ENCODE measurements at regions not wholly inside any gene's neighbourhood (a gene's known extent, or its start where the extent isn't known, plus 50 kb on each side); places are given as distances from the start of the nearest gene placed in this dataset.

GRCh38 chr2:146068051-146068450 is 1548.1 kb upstream of the ZEB2 start:
- Mint-ChIP-seq H3K9me3 (peaks cover 17% of the 10 kb centered on the region), H3K27me3 (no peaks in the 10 kb centered on the region), H3K4me1 (ENCODE audit: low read depth) (no peaks in the 10 kb centered on the region), H3K27ac (no peak overlapping the region), H3K4me3 (no peak overlapping the region), H3K36me3 (no peaks in the 10 kb centered on the region)
- DNase-seq = no peak
- ChIA-PET CTCF (no interaction called here), POLR2A (no interaction called here)
- intact Hi-C loops (cut with micrococcal nuclease) = no loop called here

- DNase-seq = no peak
- no peaks in the 10 kb centered on the region for H3K36me3 Mint-ChIP-seq
- CTCF ChIA-PET = no interaction called here
- intact Hi-C loops (cut with micrococcal nuclease) = no loop called here
- peaks cover 3% of the 10 kb centered on the region for H3K9me3 Mint-ChIP-seq
- H3K4me3 Mint-ChIP-seq = no peak overlapping the region
- H3K27me3 Mint-ChIP-seq = no peaks in the 10 kb centered on the region
- H3K4me1 Mint-ChIP-seq (ENCODE audit: low read depth) = no peaks in the 10 kb centered on the region
- POLR2A ChIA-PET = no interaction called here
- no peak overlapping the region for H3K27ac Mint-ChIP-seq
Measured at GRCh38 chr2:146048141-146048540, 1528.2 kb upstream of the ZEB2 start.

GRCh38 chr2:146041274-146041910 is 1521.5 kb upstream of the ZEB2 start:
- no peak for DNase-seq
- Mint-ChIP-seq H3K27ac (no peak overlapping the region), H3K27me3 (no peaks in the 10 kb centered on the region), H3K4me1 (ENCODE audit: low read depth) (no peaks in the 10 kb centered on the region), H3K9me3 (no peaks in the 10 kb centered on the region), H3K36me3 (no peaks in the 10 kb centered on the region), H3K4me3 (no peak overlapping the region)
- ChIA-PET CTCF (no interaction called here), POLR2A (no interaction called here)
- intact Hi-C loops (cut with micrococcal nuclease) = no loop called here

- Mint-ChIP-seq H3K9me3 (no peaks in the 10 kb centered on the region), H3K27ac (no peak overlapping the region), H3K36me3 (no peaks in the 10 kb centered on the region), H3K4me3 (no peak overlapping the region), H3K27me3 (no peaks in the 10 kb centered on the region), H3K4me1 (ENCODE audit: low read depth) (no peaks in the 10 kb centered on the region)
- ChIA-PET CTCF (no interaction called here), POLR2A (no interaction called here)
- intact Hi-C loops (cut with micrococcal nuclease) = no loop called here
- DNase-seq = no peak
Measured at GRCh38 chr2:146040051-146040450, 1520.1 kb upstream of the ZEB2 start.

GRCh38 chr2:146038014-146038413 is 1518.1 kb upstream of the ZEB2 start:
- Mint-ChIP-seq H3K4me3 (no peak overlapping the region), H3K36me3 (no peaks in the 10 kb centered on the region), H3K27ac (no peak overlapping the region), H3K9me3 (no peaks in the 10 kb centered on the region), H3K27me3 (no peaks in the 10 kb centered on the region), H3K4me1 (ENCODE audit: low read depth) (no peaks in the 10 kb centered on the region)
- ChIA-PET POLR2A (no interaction called here), CTCF (no interaction called here)
- DNase-seq = no peak
- intact Hi-C loops (cut with micrococcal nuclease) = no loop called here

- no peak overlapping the region for H3K27ac Mint-ChIP-seq
- no peaks in the 10 kb centered on the region for H3K4me1 Mint-ChIP-seq (ENCODE audit: low read depth)
- intact Hi-C loops (cut with micrococcal nuclease) = no loop called here
- no peaks in the 10 kb centered on the region for H3K27me3 Mint-ChIP-seq
- CTCF ChIA-PET = no interaction called here
- H3K9me3 Mint-ChIP-seq = no peaks in the 10 kb centered on the region
- no peak overlapping the region for H3K4me3 Mint-ChIP-seq
- no peaks in the 10 kb centered on the region for H3K36me3 Mint-ChIP-seq
- DNase-seq = no peak
- POLR2A ChIA-PET = no interaction called here
Measured at GRCh38 chr2:146037334-146037870, 1517.5 kb upstream of the ZEB2 start.

- Mint-ChIP-seq H3K9me3 (peaks cover 4% of the 10 kb centered on the region), H3K4me3 (no peak overlapping the region), H3K27ac (no peak overlapping the region), H3K4me1 (ENCODE audit: low read depth) (no peaks in the 10 kb centered on the region), H3K27me3 (no peaks in the 10 kb centered on the region), H3K36me3 (no peaks in the 10 kb centered on the region)
- no peak for DNase-seq
- CTCF ChIA-PET = no interaction called here
- intact Hi-C loops (cut with micrococcal nuclease) = no loop called here
- POLR2A ChIA-PET = no interaction called here
Measured at GRCh38 chr2:146031158-146031557, 1511.2 kb upstream of the ZEB2 start.

- H3K36me3 Mint-ChIP-seq = no peaks in the 10 kb centered on the region
- no peak overlapping the region for H3K27ac Mint-ChIP-seq
- H3K4me3 Mint-ChIP-seq = no peak overlapping the region
- ChIA-PET POLR2A (no interaction called here), CTCF (no interaction called here)
- H3K4me1 Mint-ChIP-seq (ENCODE audit: low read depth) = no peaks in the 10 kb centered on the region
- H3K9me3 Mint-ChIP-seq = peaks cover 4% of the 10 kb centered on the region
- DNase-seq = no peak
- no peaks in the 10 kb centered on the region for H3K27me3 Mint-ChIP-seq
- intact Hi-C loops (cut with micrococcal nuclease) = no loop called here
Measured at GRCh38 chr2:146027156-146027555, 1507.2 kb upstream of the ZEB2 start.

GRCh38 chr2:146025519-146025918 is 1505.6 kb upstream of the ZEB2 start:
- ChIA-PET CTCF (no interaction called here), POLR2A (no interaction called here)
- H3K36me3 Mint-ChIP-seq = no peaks in the 10 kb centered on the region

GRCh38 chr2:146024212-146024743 is 1504.4 kb upstream of the ZEB2 start:
- CTCF ChIA-PET = no interaction called here
- POLR2A ChIA-PET = no interaction called here
- no peak for DNase-seq
- intact Hi-C loops (cut with micrococcal nuclease) = no loop called here
- peaks cover 4% of the 10 kb centered on the region for H3K9me3 Mint-ChIP-seq
- H3K27me3 Mint-ChIP-seq = no peaks in the 10 kb centered on the region
- H3K4me3 Mint-ChIP-seq = no peak overlapping the region
- no peak overlapping the region for H3K27ac Mint-ChIP-seq
- H3K4me1 Mint-ChIP-seq (ENCODE audit: low read depth) = no peaks in the 10 kb centered on the region
- no peaks in the 10 kb centered on the region for H3K36me3 Mint-ChIP-seq

More at GRCh38 chr2:146025519-146025918, 1505.6 kb upstream of the ZEB2 start:
- Mint-ChIP-seq H3K27ac (no peak overlapping the region), H3K27me3 (no peaks in the 10 kb centered on the region), H3K4me3 (no peak overlapping the region), H3K4me1 (ENCODE audit: low read depth) (no peaks in the 10 kb centered on the region), H3K9me3 (peaks cover 4% of the 10 kb centered on the region)
- DNase-seq = no peak
- intact Hi-C loops (cut with micrococcal nuclease) = no loop called here

GRCh38 chr2:146004462-146004861 is 1484.5 kb upstream of the ZEB2 start:
- ChIA-PET CTCF (no interaction called here), POLR2A (no interaction called here)
- no peak overlapping the region for H3K27ac Mint-ChIP-seq
- no peaks in the 10 kb centered on the region for H3K4me1 Mint-ChIP-seq (ENCODE audit: low read depth)
- no peak overlapping the region for H3K4me3 Mint-ChIP-seq
- H3K9me3 Mint-ChIP-seq = peaks cover 4% of the 10 kb centered on the region
- intact Hi-C loops (cut with micrococcal nuclease) = no loop called here
- DNase-seq = no peak
- no peaks in the 10 kb centered on the region for H3K36me3 Mint-ChIP-seq
- H3K27me3 Mint-ChIP-seq = no peaks in the 10 kb centered on the region

- intact Hi-C loops (cut with micrococcal nuclease) = no loop called here
- ChIA-PET POLR2A (no interaction called here), CTCF (no interaction called here)
- Mint-ChIP-seq H3K27ac (no peak overlapping the region), H3K4me1 (ENCODE audit: low read depth) (no peaks in the 10 kb centered on the region), H3K9me3 (peaks cover 4% of the 10 kb centered on the region), H3K4me3 (no peak overlapping the region), H3K27me3 (no peaks in the 10 kb centered on the region), H3K36me3 (no peaks in the 10 kb centered on the region)
- no peak for DNase-seq
Measured at GRCh38 chr2:146003337-146003736, 1483.4 kb upstream of the ZEB2 start.

- ChIA-PET CTCF (no interaction called here), POLR2A (no interaction called here)
- Mint-ChIP-seq H3K27ac (no peak overlapping the region), H3K4me3 (no peak overlapping the region), H3K27me3 (no peaks in the 10 kb centered on the region), H3K36me3 (no peaks in the 10 kb centered on the region), H3K4me1 (ENCODE audit: low read depth) (no peaks in the 10 kb centered on the region), H3K9me3 (peaks cover 24% of the 10 kb centered on the region)
- DNase-seq = no peak
- intact Hi-C loops (cut with micrococcal nuclease) = no loop called here
Measured at GRCh38 chr2:145994910-145995309, 1475.0 kb upstream of the ZEB2 start.
